ENCODE measurements at regions not wholly inside any gene's neighbourhood (a gene's known extent, or its start where the extent isn't known, plus 50 kb on each side); places are given as distances from the start of the nearest gene placed in this dataset.

DNA sequence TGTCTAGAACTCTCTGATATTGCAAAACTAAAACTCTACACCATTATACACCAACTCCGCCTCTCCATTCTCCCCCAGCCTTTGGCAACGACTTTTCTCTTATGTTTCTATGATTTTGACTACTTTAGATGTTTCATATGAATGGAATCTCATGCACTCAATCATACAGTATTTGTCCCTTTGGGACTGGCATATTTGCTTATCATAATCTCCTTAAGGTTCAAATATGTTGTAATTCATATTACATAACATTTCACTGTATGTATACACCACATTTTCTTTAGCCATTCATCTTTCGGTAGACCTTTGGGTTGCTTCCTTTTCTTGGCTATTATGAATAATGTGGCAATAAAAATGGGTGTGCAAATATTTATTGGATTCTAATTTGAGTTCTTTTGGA, 164.4 kb downstream of the ARL4A start:
- TF ChIP-seq, protein P1, sequence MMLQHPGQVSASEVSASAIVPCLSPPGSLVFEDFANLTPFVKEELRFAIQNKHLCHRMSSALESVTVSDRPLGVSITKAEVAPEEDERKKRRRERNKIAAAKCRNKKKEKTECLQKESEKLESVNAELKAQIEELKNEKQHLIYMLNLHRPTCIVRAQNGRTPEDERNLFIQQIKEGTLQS (IDR thresholded peaks at IDR 0.05): no peak
- TF ChIP-seq, protein P2, sequence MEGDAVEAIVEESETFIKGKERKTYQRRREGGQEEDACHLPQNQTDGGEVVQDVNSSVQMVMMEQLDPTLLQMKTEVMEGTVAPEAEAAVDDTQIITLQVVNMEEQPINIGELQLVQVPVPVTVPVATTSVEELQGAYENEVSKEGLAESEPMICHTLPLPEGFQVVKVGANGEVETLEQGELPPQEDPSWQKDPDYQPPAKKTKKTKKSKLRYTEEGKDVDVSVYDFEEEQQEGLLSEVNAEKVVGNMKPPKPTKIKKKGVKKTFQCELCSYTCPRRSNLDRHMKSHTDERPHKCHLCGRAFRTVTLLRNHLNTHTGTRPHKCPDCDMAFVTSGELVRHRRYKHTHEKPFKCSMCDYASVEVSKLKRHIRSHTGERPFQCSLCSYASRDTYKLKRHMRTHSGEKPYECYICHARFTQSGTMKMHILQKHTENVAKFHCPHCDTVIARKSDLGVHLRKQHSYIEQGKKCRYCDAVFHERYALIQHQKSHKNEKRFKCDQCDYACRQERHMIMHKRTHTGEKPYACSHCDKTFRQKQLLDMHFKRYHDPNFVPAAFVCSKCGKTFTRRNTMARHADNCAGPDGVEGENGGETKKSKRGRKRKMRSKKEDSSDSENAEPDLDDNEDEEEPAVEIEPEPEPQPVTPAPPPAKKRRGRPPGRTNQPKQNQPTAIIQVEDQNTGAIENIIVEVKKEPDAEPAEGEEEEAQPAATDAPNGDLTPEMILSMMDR (IDR thresholded peaks at IDR 0.05 in 2 of 3, conservative IDR thresholded peaks at IDR 0.05 in 1 of 3; ENCODE audit: borderline replicate concordance in 1 of 3, insufficient read depth in 1 of 3, low read depth in 2 of 3, low read length in 2 of 3): no peak
- no peak for TF ChIP-seq ZFX (IDR thresholded peaks at IDR 0.05)
- no peak for TF ChIP-seq POLR2A (IDR thresholded peaks at IDR 0.05; ENCODE audit: borderline replicate concordance, extremely low read depth, insufficient read depth, insufficient read length)
- no peak for TF ChIP-seq ZNF274 (IDR thresholded peaks at IDR 0.05; ENCODE audit: low read depth, low read length)
- TF ChIP-seq YY1 (IDR thresholded peaks at IDR 0.05; ENCODE audit: extremely low read depth, insufficient replicate concordance, low read depth, low read length): no peak
- no peak for TF ChIP-seq EZH2 (IDR thresholded peaks at IDR 0.05)
- TF ChIP-seq ZBTB33 (IDR thresholded peaks at IDR 0.05; ENCODE audit: extremely low read depth, insufficient replicate concordance, low read length): no peak

Data from HCT116 (cell line).